HEK293 (cell line): ENCODE measurements at regions not wholly inside any gene's neighbourhood (a gene's known extent, or its start where the extent isn't known, plus 50 kb on each side); places are given as distances from the start of the nearest gene placed in this dataset.

ENCODE experiments used
- CTCF ChIA-PET: fragments of 350-600 bp; formaldehyde crosslinking; extraction: SDS; loops from one replicate; lab custom pipeline; 2021; ENCODE audit warnings: antibody characterized with exemption; lab: Yijun Ruan, JAX
- POLR2A ChIA-PET: fragments of 300-600 bp; formaldehyde crosslinking; extraction: SDS; loops from one replicate; lab custom pipeline; 2020; ENCODE audit warnings: antibody characterized with exemption, inconsistent platforms; lab: Yijun Ruan, JAX
- H3K27ac ChIP-seq: fragments of 200-500 bp; sonication (Bioruptor generic); 2 replicates; pipeline ENCODE4 v1.5.1; 2014; ENCODE audit warnings: low read depth, low read length, control low read depth, inconsistent platforms; ENCODE audit errors: extremely low read depth
- H3K36me3 ChIP-seq, 2 experiments: fragments of 200-500 bp in 1 of 2; sonication (Bioruptor generic) in 1 of 2; 1 replicate in 1 of 2; 2 replicates in 1 of 2; pipeline ENCODE4 v1.5.1; 2014 to 2017; ENCODE audit warnings: inconsistent platforms in 2 of 2, low read length in 2 of 2; ENCODE audit not compliant: control insufficient read depth in 2 of 2, insufficient read depth in 1 of 2
- H3K4me1 ChIP-seq: fragments of 200-500 bp; sonication (Bioruptor generic); 2 replicates; pipeline ENCODE4 v1.5.1; 2014; ENCODE audit warnings: mild to moderate bottlenecking, low read length, inconsistent platforms; ENCODE audit not compliant: control insufficient read depth, insufficient read depth
- H3K4me3 ChIP-seq: 2 replicates; pipeline ENCODE4 v1.5.1; 2011; ENCODE audit warnings: low read depth, mild to moderate bottlenecking, control low read depth, low read length, moderate library complexity
- H3K9me3 ChIP-seq: fragments of 200-500 bp; sonication (Bioruptor generic); 2 replicates; pipeline ENCODE4 v1.5.1; 2014; ENCODE audit warnings: low read depth, low read length, inconsistent platforms; ENCODE audit not compliant: control insufficient read depth, insufficient read depth
- BCL11A ChIP-seq: fragments of 450-650 bp; formaldehyde crosslinking; IDR thresholded peaks from 2 replicates; pipeline ENCODE4 v1.5.1; 2016; ENCODE audit warnings: low read depth, missing biosample characterization, missing genetic modification characterization
- BCL11B ChIP-seq: fragments of 450-650 bp; formaldehyde crosslinking; IDR thresholded peaks from 2 replicates; pipeline ENCODE4 v1.5.1; 2016; ENCODE audit warnings: low read depth, missing biosample characterization, missing genetic modification characterization
- CTCF ChIP-seq: fragments of 450-650 bp; formaldehyde crosslinking; IDR thresholded peaks from 2 replicates; pipeline ENCODE4 v1.5.1; 2016; ENCODE audit warnings: missing biosample characterization, missing genetic modification characterization
- ELK4 ChIP-seq: IDR thresholded peaks from 2 replicates; pipeline ENCODE4 v1.6.1; 2011; ENCODE audit warnings: mild to moderate bottlenecking, low read depth, low read length, borderline replicate concordance
- GLI4 ChIP-seq: fragments of 450-650 bp; formaldehyde crosslinking; IDR thresholded peaks from 2 replicates; pipeline ENCODE4 v1.5.1; 2016; ENCODE audit warnings: missing biosample characterization, missing genetic modification characterization
- IKZF3 ChIP-seq: fragments of 450-650 bp; IDR thresholded peaks from 2 replicates; pipeline ENCODE4 v1.5.0; 2018; ENCODE audit warnings: missing biosample characterization, mild to moderate bottlenecking, missing genetic modification characterization, moderate library complexity
- OVOL3 ChIP-seq: fragments of 450-650 bp; formaldehyde crosslinking; IDR thresholded peaks from 2 replicates; pipeline ENCODE4 v1.5.1; 2016; ENCODE audit warnings: missing biosample characterization, missing genetic modification characterization
- PRDM6 ChIP-seq: fragments of 450-650 bp; formaldehyde crosslinking; IDR thresholded peaks from 2 replicates; pipeline ENCODE4 v1.5.1; 2017; ENCODE audit warnings: missing biosample characterization, missing genetic modification characterization
- TCF7L2 ChIP-seq: IDR thresholded peaks from 2 replicates; pipeline ENCODE4 v1.6.1; 2011; ENCODE audit warnings: low read depth, mild to moderate bottlenecking, inconsistent platforms, low read length, moderate library complexity, borderline replicate concordance
- TRIM28 ChIP-seq: IDR thresholded peaks from 2 replicates; pipeline ENCODE4 v1.6.1; 2011; ENCODE audit warnings: low read length, control low read depth, borderline replicate concordance
- ZEB2 ChIP-seq: fragments of 450-650 bp; formaldehyde crosslinking; IDR thresholded peaks from 2 replicates; pipeline ENCODE4 v1.5.1; 2016; ENCODE audit warnings: missing biosample characterization, missing genetic modification characterization
- ZFP3 ChIP-seq: fragments of 450-650 bp; formaldehyde crosslinking; IDR thresholded peaks from 2 replicates; pipeline ENCODE4 v1.5.1; 2016; ENCODE audit warnings: low read depth, missing biosample characterization, missing genetic modification characterization
- ZIC2 ChIP-seq: fragments of 450-650 bp; formaldehyde crosslinking; IDR thresholded peaks from 2 replicates; pipeline ENCODE4 v1.5.1; 2016; ENCODE audit warnings: missing biosample characterization, missing genetic modification characterization
- ZNF121 ChIP-seq: fragments of 450-650 bp; formaldehyde crosslinking; IDR thresholded peaks from 2 replicates; pipeline ENCODE4 v1.5.1; 2016; ENCODE audit warnings: missing biosample characterization, missing genetic modification characterization
- ZNF133 ChIP-seq: fragments of 450-650 bp; formaldehyde crosslinking; IDR thresholded peaks from 2 replicates; pipeline ENCODE4 v1.5.1; 2016; ENCODE audit warnings: missing biosample characterization, missing genetic modification characterization
- ZNF138 ChIP-seq: fragments of 450-650 bp; formaldehyde crosslinking; IDR thresholded peaks from 2 replicates; pipeline ENCODE4 v1.5.1; 2016; ENCODE audit warnings: missing biosample characterization, missing genetic modification characterization, borderline replicate concordance
- ZNF146 ChIP-seq: fragments of 450-650 bp; formaldehyde crosslinking; IDR thresholded peaks from 2 replicates; pipeline ENCODE4 v1.5.1; 2016; ENCODE audit warnings: missing biosample characterization, missing genetic modification characterization
- ZNF169 ChIP-seq: fragments of 450-650 bp; formaldehyde crosslinking; IDR thresholded peaks from 2 replicates; pipeline ENCODE4 v1.5.1; 2016; ENCODE audit warnings: missing biosample characterization, missing genetic modification characterization
- ZNF184 ChIP-seq: fragments of 450-650 bp; IDR thresholded peaks from 2 replicates; pipeline ENCODE4 v1.5.1; 2018; ENCODE audit warnings: missing biosample characterization, mild to moderate bottlenecking, missing genetic modification characterization
- ZNF2 ChIP-seq: fragments of 450-650 bp; formaldehyde crosslinking; IDR thresholded peaks from 2 replicates; pipeline ENCODE4 v1.5.1; 2016; ENCODE audit warnings: missing biosample characterization, missing genetic modification characterization
- ZNF221 ChIP-seq: fragments of 450-650 bp; formaldehyde crosslinking; IDR thresholded peaks from 2 replicates; pipeline ENCODE4 v1.5.1; 2017; ENCODE audit warnings: missing biosample characterization, missing genetic modification characterization, borderline replicate concordance
- ZNF239 ChIP-seq: fragments of 450-650 bp; formaldehyde crosslinking; IDR thresholded peaks from 2 replicates; pipeline ENCODE4 v1.5.1; 2016; ENCODE audit warnings: missing biosample characterization, missing genetic modification characterization
- ZNF266 ChIP-seq: fragments of 450-650 bp; formaldehyde crosslinking; IDR thresholded peaks from 2 replicates; pipeline ENCODE4 v1.5.1; 2016; ENCODE audit warnings: missing biosample characterization, missing genetic modification characterization, low read depth
- ZNF311 ChIP-seq: fragments of 450-650 bp; formaldehyde crosslinking; IDR thresholded peaks from 2 replicates; pipeline ENCODE4 v1.5.1; 2017; ENCODE audit warnings: missing biosample characterization, missing genetic modification characterization, borderline replicate concordance
- ZNF404 ChIP-seq: fragments of 450-650 bp; formaldehyde crosslinking; IDR thresholded peaks from 2 replicates; pipeline ENCODE4 v1.5.1; 2017; ENCODE audit warnings: missing biosample characterization, missing genetic modification characterization
- ZNF48 ChIP-seq: fragments of 450-650 bp; formaldehyde crosslinking; IDR thresholded peaks from 2 replicates; pipeline ENCODE4 v1.5.1; 2016; ENCODE audit warnings: missing biosample characterization, missing genetic modification characterization
- ZNF488 ChIP-seq: fragments of 450-650 bp; formaldehyde crosslinking; IDR thresholded peaks from 2 replicates; pipeline ENCODE4 v1.5.1; 2016; ENCODE audit warnings: missing biosample characterization, missing genetic modification characterization
- ZNF514 ChIP-seq: fragments of 450-650 bp; formaldehyde crosslinking; IDR thresholded peaks from 2 replicates; pipeline ENCODE4 v1.5.1; 2016; ENCODE audit warnings: missing biosample characterization, missing genetic modification characterization
- ZNF555 ChIP-seq: fragments of 450-650 bp; formaldehyde crosslinking; conservative IDR thresholded peaks from 2 replicates; pipeline ENCODE4 v1.5.1; 2017; ENCODE audit warnings: missing biosample characterization, mild to moderate bottlenecking, missing genetic modification characterization, inconsistent platforms
- ZNF561 ChIP-seq: fragments of 450-650 bp; IDR thresholded peaks from 2 replicates; pipeline ENCODE4 v1.5.1; 2018; ENCODE audit warnings: missing biosample characterization, missing genetic modification characterization, borderline replicate concordance
- ZNF626 ChIP-seq: fragments of 450-650 bp; sonication (Bioruptor Pico); formaldehyde crosslinking; IDR thresholded peaks from 2 replicates; pipeline ENCODE4 v1.5.1; 2018; ENCODE audit warnings: missing biosample characterization, missing genetic modification characterization, inconsistent platforms
- ZNF660 ChIP-seq: fragments of 450-650 bp; IDR thresholded peaks from 2 replicates; pipeline ENCODE4 v1.5.1; 2018; ENCODE audit warnings: missing biosample characterization, mild to moderate bottlenecking, missing genetic modification characterization
- ZNF747 ChIP-seq: fragments of 450-650 bp; formaldehyde crosslinking; IDR thresholded peaks from 2 replicates; pipeline ENCODE4 v1.5.1; 2016; ENCODE audit warnings: missing biosample characterization, missing genetic modification characterization
- ZNF792 ChIP-seq: fragments of 450-650 bp; formaldehyde crosslinking; IDR thresholded peaks from 2 replicates; pipeline ENCODE4 v1.5.1; 2016; ENCODE audit warnings: missing biosample characterization, missing genetic modification characterization

GRCh38 chr2:12087671-12088380 is 341.4 kb downstream of the LPIN1 start (continued):
- TF ChIP-seq ELK4 = no peak
- TF ChIP-seq ZNF239 (tag by site-specific recombination) = no peak
- no peak for TF ChIP-seq TCF7L2
- TF ChIP-seq PRDM6 (tag by site-specific recombination) = no peak
- no peak for TF ChIP-seq ZNF221 (tag by site-specific recombination)
- TF ChIP-seq ZNF121 (tag by site-specific recombination) = no peak
- TF ChIP-seq ZNF561 (tag by site-specific recombination) = no peak
- TF ChIP-seq ZEB2 (tag by site-specific recombination) = no peak
- TF ChIP-seq OVOL3 (tag by site-specific recombination) = no peak

GRCh38 chr2:12089001-12089400 is 342.6 kb downstream of the LPIN1 start:
- POLR2A ChIA-PET = no interaction called here

GRCh38 chr2:12089496-12089895 is 343.1 kb downstream of the LPIN1 start:
- Histone ChIP-seq H3K9me3 (no peaks in the 10 kb centered on the region), H3K4me1 (no peaks in the 10 kb centered on the region), H3K27ac (no peak overlapping the region)
- POLR2A ChIA-PET = no interaction called here
- TF ChIP-seq ZNF626 (no peak), ZNF555 (no peak), BCL11B (tag by site-specific recombination) (no peak), IKZF3 (tag by site-specific recombination) (no peak), ZNF169 (tag by site-specific recombination) (no peak), ZNF660 (tag by site-specific recombination) (no peak), ZNF138 (tag by site-specific recombination) (no peak), ZNF488 (no peak), TRIM28 (no peak), ZNF266 (no peak)
- TF ChIP-seq, all 188 proteins: peak for 0
- Histone ChIP-seq H3K4me3 (no peak overlapping the region), H3K36me3 (no peaks in the 10 kb centered on the region)
- CTCF ChIA-PET = interaction anchor here (0.7 kb wide), 1 partner anchor 82 kb away, joined by 4 read pairs; no protein-coding TSS in a partner anchor

More at GRCh38 chr2:12089001-12089400, 342.6 kb downstream of the LPIN1 start:
- no peaks in the 10 kb centered on the region for H3K4me1 ChIP-seq
- H3K9me3 ChIP-seq = no peaks in the 10 kb centered on the region
- no peak for TF ChIP-seq ZNF2 (tag by site-specific recombination)
- no peak for TF ChIP-seq ZNF146 (tag by site-specific recombination)
- TF ChIP-seq ZIC2 = no peak
- no peak for TF ChIP-seq ZNF792 (tag by site-specific recombination)
- no peak for TF ChIP-seq ZNF747 (tag by site-specific recombination)
- no peak for TF ChIP-seq ZNF48 (tag by site-specific recombination)
- TF ChIP-seq CTCF = no peak
- no peak for TF ChIP-seq ZNF121 (tag by site-specific recombination)
- TF ChIP-seq ZNF404 (tag by site-specific recombination) = no peak
- TF ChIP-seq ZFP3 (tag by site-specific recombination) = no peak
- no peak for TF ChIP-seq ZNF311 (tag by site-specific recombination)
- TF ChIP-seq GLI4 (tag by site-specific recombination) = no peak
- TF ChIP-seq ZNF514 (tag by site-specific recombination) = no peak
- no peak for TF ChIP-seq BCL11A (tag by site-specific recombination)
- TF ChIP-seq ZNF133 (tag by site-specific recombination) = no peak
- no peak for TF ChIP-seq ZNF184
- TF ChIP-seq, all 188 proteins: peak for 0
- no peak overlapping the region for H3K27ac ChIP-seq
- CTCF ChIA-PET = no interaction called here
- H3K4me3 ChIP-seq = no peak overlapping the region
- no peaks in the 10 kb centered on the region for H3K36me3 ChIP-seq
